ENCODE measurements at regions not wholly inside any gene's neighbourhood (a gene's known extent, or its start where the extent isn't known, plus 50 kb on each side); places are given as distances from the start of the nearest gene placed in this dataset.

DNA sequence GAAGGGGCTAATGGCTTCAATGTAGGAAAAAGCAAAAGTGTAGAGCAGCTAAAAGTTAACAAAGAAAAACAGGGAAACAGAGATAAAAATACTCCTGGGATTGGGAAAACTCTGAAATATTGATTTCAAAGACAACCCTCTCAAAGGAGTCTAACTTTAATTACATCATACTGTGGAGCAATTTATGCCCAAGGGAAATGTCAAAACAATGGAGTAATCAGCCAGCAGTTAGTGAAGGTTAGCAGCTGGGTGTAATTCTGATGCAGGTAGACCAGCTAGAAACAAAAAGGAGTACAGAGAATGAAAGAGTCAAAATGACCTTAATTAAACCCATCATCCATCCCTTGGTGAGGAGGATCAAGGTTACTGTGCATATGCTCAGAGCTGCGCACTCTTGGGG lies 169.0 kb downstream of the ADAM29 start:
- DNase-seq (ENCODE audit: low spot score) (no peak), ATAC-seq (no peak)
- Histone ChIP-seq H3K79me2 (replicated peaks; ENCODE audit: insufficient read depth) (no peaks in the 10 kb centered on the region), H4K20me1 (replicated peaks; ENCODE audit: insufficient read depth) (no peaks in the 10 kb centered on the region), H3F3A (replicated peaks; ENCODE audit: low read depth) (no peaks in the 10 kb centered on the region), H3K9me2 (ENCODE audit: insufficient read depth) (no peaks in the 10 kb centered on the region), H2AFZ (no peak overlapping the region), H3K27me3 (ENCODE audit: insufficient read depth) (no peaks in the 10 kb centered on the region), H3K4me1 (ENCODE audit: insufficient read depth) (no peaks in the 10 kb centered on the region), H3K36me3 (ENCODE audit: insufficient read depth) (no peaks in the 10 kb centered on the region), H3K4me3 (no peak overlapping the region), H3K4me2 (no peak overlapping the region), H3K27ac (ENCODE audit: low read depth) (no peak overlapping the region)
- H3K27me3 Mint-ChIP-seq (ENCODE audit: insufficient read depth, low read depth, poor library complexity): peaks cover 2% of the 10 kb centered on the region
- H3K9me3 Mint-ChIP-seq: peaks cover 17% of the 10 kb centered on the region
- no peak overlapping the region for H3K27ac Mint-ChIP-seq
- peaks cover 10% of the 10 kb centered on the region; the same call in 1 of the 3 replicates for H3K36me3 Mint-ChIP-seq (ENCODE audit: low read depth)
- H3K4me3 Mint-ChIP-seq: no peak overlapping the region
- no peaks in the 10 kb centered on the region; the same call in 2 of the 3 replicates for H3K4me1 Mint-ChIP-seq
- TF ChIP-seq, protein P1, sequence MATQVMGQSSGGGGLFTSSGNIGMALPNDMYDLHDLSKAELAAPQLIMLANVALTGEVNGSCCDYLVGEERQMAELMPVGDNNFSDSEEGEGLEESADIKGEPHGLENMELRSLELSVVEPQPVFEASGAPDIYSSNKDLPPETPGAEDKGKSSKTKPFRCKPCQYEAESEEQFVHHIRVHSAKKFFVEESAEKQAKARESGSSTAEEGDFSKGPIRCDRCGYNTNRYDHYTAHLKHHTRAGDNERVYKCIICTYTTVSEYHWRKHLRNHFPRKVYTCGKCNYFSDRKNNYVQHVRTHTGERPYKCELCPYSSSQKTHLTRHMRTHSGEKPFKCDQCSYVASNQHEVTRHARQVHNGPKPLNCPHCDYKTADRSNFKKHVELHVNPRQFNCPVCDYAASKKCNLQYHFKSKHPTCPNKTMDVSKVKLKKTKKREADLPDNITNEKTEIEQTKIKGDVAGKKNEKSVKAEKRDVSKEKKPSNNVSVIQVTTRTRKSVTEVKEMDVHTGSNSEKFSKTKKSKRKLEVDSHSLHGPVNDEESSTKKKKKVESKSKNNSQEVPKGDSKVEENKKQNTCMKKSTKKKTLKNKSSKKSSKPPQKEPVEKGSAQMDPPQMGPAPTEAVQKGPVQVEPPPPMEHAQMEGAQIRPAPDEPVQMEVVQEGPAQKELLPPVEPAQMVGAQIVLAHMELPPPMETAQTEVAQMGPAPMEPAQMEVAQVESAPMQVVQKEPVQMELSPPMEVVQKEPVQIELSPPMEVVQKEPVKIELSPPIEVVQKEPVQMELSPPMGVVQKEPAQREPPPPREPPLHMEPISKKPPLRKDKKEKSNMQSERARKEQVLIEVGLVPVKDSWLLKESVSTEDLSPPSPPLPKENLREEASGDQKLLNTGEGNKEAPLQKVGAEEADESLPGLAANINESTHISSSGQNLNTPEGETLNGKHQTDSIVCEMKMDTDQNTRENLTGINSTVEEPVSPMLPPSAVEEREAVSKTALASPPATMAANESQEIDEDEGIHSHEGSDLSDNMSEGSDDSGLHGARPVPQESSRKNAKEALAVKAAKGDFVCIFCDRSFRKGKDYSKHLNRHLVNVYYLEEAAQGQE (IDR thresholded peaks at IDR 0.05; ENCODE audit: unreplicated experiment): no peak
- TF ChIP-seq NANOG (IDR thresholded peaks at IDR 0.05; ENCODE audit: borderline replicate concordance) (no peak), ZNF462 (CRISPR knock-in tag; IDR thresholded peaks at IDR 0.05) (no peak), CREB1 (CRISPR knock-in tag; IDR thresholded peaks at IDR 0.05; ENCODE audit: low read depth) (no peak), EZH2phosphoT487 (IDR thresholded peaks at IDR 0.05; ENCODE audit: unreplicated experiment) (no peak), ZNF331 (CRISPR knock-in tag; IDR thresholded peaks at IDR 0.05; ENCODE audit: low read depth) (no peak), EZH2 (IDR thresholded peaks at IDR 0.05; ENCODE audit: low read depth, unreplicated experiment) (no peak), STAT1 (IDR thresholded peaks at IDR 0.05; ENCODE audit: unreplicated experiment) (no peak), ZNF114 (CRISPR knock-in tag; IDR thresholded peaks at IDR 0.05) (no peak), JUNB (IDR thresholded peaks at IDR 0.05; ENCODE audit: unreplicated experiment) (no peak), POLR2AphosphoS5 (IDR thresholded peaks at IDR 0.05; ENCODE audit: low read depth) (no peak)
- TF ChIP-seq, protein P2, sequence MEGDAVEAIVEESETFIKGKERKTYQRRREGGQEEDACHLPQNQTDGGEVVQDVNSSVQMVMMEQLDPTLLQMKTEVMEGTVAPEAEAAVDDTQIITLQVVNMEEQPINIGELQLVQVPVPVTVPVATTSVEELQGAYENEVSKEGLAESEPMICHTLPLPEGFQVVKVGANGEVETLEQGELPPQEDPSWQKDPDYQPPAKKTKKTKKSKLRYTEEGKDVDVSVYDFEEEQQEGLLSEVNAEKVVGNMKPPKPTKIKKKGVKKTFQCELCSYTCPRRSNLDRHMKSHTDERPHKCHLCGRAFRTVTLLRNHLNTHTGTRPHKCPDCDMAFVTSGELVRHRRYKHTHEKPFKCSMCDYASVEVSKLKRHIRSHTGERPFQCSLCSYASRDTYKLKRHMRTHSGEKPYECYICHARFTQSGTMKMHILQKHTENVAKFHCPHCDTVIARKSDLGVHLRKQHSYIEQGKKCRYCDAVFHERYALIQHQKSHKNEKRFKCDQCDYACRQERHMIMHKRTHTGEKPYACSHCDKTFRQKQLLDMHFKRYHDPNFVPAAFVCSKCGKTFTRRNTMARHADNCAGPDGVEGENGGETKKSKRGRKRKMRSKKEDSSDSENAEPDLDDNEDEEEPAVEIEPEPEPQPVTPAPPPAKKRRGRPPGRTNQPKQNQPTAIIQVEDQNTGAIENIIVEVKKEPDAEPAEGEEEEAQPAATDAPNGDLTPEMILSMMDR (conservative IDR thresholded peaks at IDR 0.05; ENCODE audit: low read depth in 2 of 2): no peak
- TF ChIP-seq, protein P3, sequence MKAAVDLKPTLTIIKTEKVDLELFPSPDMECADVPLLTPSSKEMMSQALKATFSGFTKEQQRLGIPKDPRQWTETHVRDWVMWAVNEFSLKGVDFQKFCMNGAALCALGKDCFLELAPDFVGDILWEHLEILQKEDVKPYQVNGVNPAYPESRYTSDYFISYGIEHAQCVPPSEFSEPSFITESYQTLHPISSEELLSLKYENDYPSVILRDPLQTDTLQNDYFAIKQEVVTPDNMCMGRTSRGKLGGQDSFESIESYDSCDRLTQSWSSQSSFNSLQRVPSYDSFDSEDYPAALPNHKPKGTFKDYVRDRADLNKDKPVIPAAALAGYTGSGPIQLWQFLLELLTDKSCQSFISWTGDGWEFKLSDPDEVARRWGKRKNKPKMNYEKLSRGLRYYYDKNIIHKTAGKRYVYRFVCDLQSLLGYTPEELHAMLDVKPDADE (IDR thresholded peaks at IDR 0.05): no peak

Measured in GM23338 (cell line).